Mesenchymal stem cell (in vitro differentiated cells and primary cell): ENCODE measurements at regions not wholly inside any gene's neighbourhood (a gene's known extent, or its start where the extent isn't known, plus 50 kb on each side); places are given as distances from the start of the nearest gene placed in this dataset.

Source experiments
- DNase-seq: peaks from one replicate; pipeline ENCODE4 v3.0.0-alpha.2; 2013
- H2AFZ ChIP-seq: one replicate; pipeline ENCODE4 v1.6.1; 2013; ENCODE audit warnings: low read depth, mild to moderate bottlenecking, control low read depth, inconsistent platforms, low read length, moderate library complexity
- H2AK5ac ChIP-seq: 2 replicates; pipeline ENCODE4 v1.6.1; 2013; ENCODE audit warnings: low read length, moderate library complexity, mild to moderate bottlenecking, inconsistent platforms; ENCODE audit not compliant: severe bottlenecking
- H2BK120ac ChIP-seq: one replicate; pipeline ENCODE4 v1.6.1; 2013; ENCODE audit warnings: low read depth, mild to moderate bottlenecking, inconsistent platforms, low read length, moderate library complexity
- H2BK12ac ChIP-seq, 2 experiments: one replicate each; pipeline ENCODE4 v1.6.1; 2013; ENCODE audit warnings: inconsistent platforms in 2 of 2, low read length in 2 of 2, mild to moderate bottlenecking in 2 of 2, moderate library complexity in 2 of 2, control low read depth in 1 of 2
- H2BK15ac ChIP-seq: one replicate; pipeline ENCODE4 v1.6.1; 2013; ENCODE audit warnings: mild to moderate bottlenecking, low read depth, inconsistent platforms; ENCODE audit not compliant: poor library complexity, severe bottlenecking
- H2BK5ac ChIP-seq: 2 replicates; pipeline ENCODE4 v1.6.1; 2013; ENCODE audit warnings: low read depth, mild to moderate bottlenecking, low read length, control low read depth, inconsistent platforms; ENCODE audit not compliant: poor library complexity, severe bottlenecking
- H3K14ac ChIP-seq, 2 experiments: one replicate each; pipeline ENCODE4 v1.6.1; 2013; ENCODE audit warnings: inconsistent platforms in 2 of 2, low read length in 2 of 2, control low read depth in 1 of 2, mild to moderate bottlenecking in 1 of 2, moderate library complexity in 1 of 2
- H3K18ac ChIP-seq, 2 experiments: one replicate each; pipeline ENCODE4 v1.6.1; 2013; ENCODE audit warnings: inconsistent platforms in 2 of 2, low read length in 2 of 2, control low read depth in 1 of 2, low read depth in 1 of 2, mild to moderate bottlenecking in 1 of 2
- H3K23ac ChIP-seq, 2 experiments: one replicate each; pipeline ENCODE4 v1.6.1; 2013; ENCODE audit warnings: inconsistent platforms in 2 of 2, low read length in 2 of 2, mild to moderate bottlenecking in 2 of 2, moderate library complexity in 2 of 2, control low read depth in 1 of 2
- H3K27ac ChIP-seq: 2 replicates; pipeline ENCODE4 v1.5.1; 2013; ENCODE audit warnings: mild to moderate bottlenecking, moderate library complexity, low read length, control low read depth, inconsistent platforms; ENCODE audit not compliant: poor library complexity, severe bottlenecking
- H3K27me3 ChIP-seq, 2 experiments: 2 replicates each; pipeline versions ENCODE4 v1.6.1 to v1.7.0; 2013; ENCODE audit warnings: low read length in 2 of 2, mild to moderate bottlenecking in 2 of 2, moderate library complexity in 2 of 2, control low read depth in 1 of 2, inconsistent platforms in 1 of 2; ENCODE audit not compliant: control insufficient read depth in 1 of 2, insufficient read depth in 1 of 2
- H3K36me3 ChIP-seq, 2 experiments: 2 replicates each; pipeline versions ENCODE4 v1.6.1 to v1.7.0; 2013; ENCODE audit warnings: low read length in 2 of 2, control low read depth in 1 of 2, inconsistent platforms in 1 of 2, low read depth in 1 of 2, mild to moderate bottlenecking in 1 of 2; ENCODE audit not compliant: insufficient read depth in 2 of 2, control insufficient read depth in 1 of 2
- H3K4ac ChIP-seq, 2 experiments: one replicate each; pipeline ENCODE4 v1.6.1; 2013; ENCODE audit warnings: inconsistent platforms in 2 of 2, low read length in 2 of 2, mild to moderate bottlenecking in 2 of 2, moderate library complexity in 2 of 2, control low read depth in 1 of 2, low read depth in 1 of 2
- H3K4me1 ChIP-seq: 2 replicates; pipeline ENCODE4 v1.6.1; 2013; ENCODE audit warnings: low read depth, low read length, control low read depth; ENCODE audit not compliant: control insufficient read depth, insufficient read depth
- H3K4me2 ChIP-seq: 2 replicates; pipeline ENCODE4 v1.6.1; 2013; ENCODE audit warnings: low read length, mild to moderate bottlenecking, inconsistent platforms; ENCODE audit not compliant: poor library complexity, severe bottlenecking
- H3K4me3 ChIP-seq, 2 experiments: 2 replicates each; pipeline versions ENCODE4 v1.5.1 to v1.7.0; 2013; ENCODE audit warnings: low read length in 2 of 2, mild to moderate bottlenecking in 2 of 2, control low read depth in 1 of 2, low read depth in 1 of 2; ENCODE audit not compliant: insufficient read depth in 1 of 2
- H3K79me1 ChIP-seq: replicated peaks from 2 replicates; pipeline ENCODE4 v1.6.1; 2013; ENCODE audit warnings: mild to moderate bottlenecking, control low read depth, low read length, inconsistent platforms; ENCODE audit not compliant: poor library complexity, severe bottlenecking
- H3K9ac ChIP-seq: 2 replicates; pipeline ENCODE4 v1.7.0; 2013; ENCODE audit warnings: mild to moderate bottlenecking, low read length, moderate library complexity
- H3K9me3 ChIP-seq: 2 replicates; pipeline ENCODE4 v1.7.0; 2013; ENCODE audit warnings: mild to moderate bottlenecking, low read length; ENCODE audit not compliant: control insufficient read depth
- H4K8ac ChIP-seq: one replicate; pipeline ENCODE4 v1.6.1; 2013; ENCODE audit warnings: inconsistent platforms, mild to moderate bottlenecking, low read length, moderate library complexity
- H4K91ac ChIP-seq: one replicate; pipeline ENCODE4 v1.6.1; 2013; ENCODE audit warnings: mild to moderate bottlenecking, low read length, inconsistent platforms
- WGBS: methylation state at CpG from one replicate; pipeline ENCODE4 v1.1.7; 2013; ENCODE audit warnings: mixed read lengths; 5-methylcytosine and 5-hydroxymethylcytosine counted together

- Histone ChIP-seq H3K9ac (no peak overlapping the region), H4K91ac (no peak overlapping the region), H3K27ac (no peak overlapping the region), H3K4ac (no peak overlapping the region), H3K9me3 (no peaks in the 10 kb centered on the region), H2BK15ac (no peak overlapping the region), H3K36me3 (no peaks in the 10 kb centered on the region), H3K18ac (no peak overlapping the region), H3K4me3 (no peak overlapping the region), H3K4me1 (peaks cover 2% of the 10 kb centered on the region), H3K27me3 (peaks cover 6 to 22% of the 10 kb centered on the region in 2 experiments), H3K14ac (no peak overlapping the region), H2AFZ (no peak overlapping the region), H4K8ac (no peak overlapping the region), H3K79me1 (no peaks in the 10 kb centered on the region), H2BK5ac (no peak overlapping the region), H2AK5ac (no peak overlapping the region), H2BK120ac (no peak overlapping the region), H3K4me2 (no peak overlapping the region), H2BK12ac (no peak overlapping the region), H3K23ac (no peak overlapping the region)
- 81% methylated on average over 3 of the region's 3 CpGs for WGBS
- no peak for DNase-seq
Observed at GRCh38 chr4:10171055-10171454, 54.5 kb upstream of the WDR1 start.

GRCh38 chr4:10169839-10170387, 53.3 kb upstream of the WDR1 start:
- Histone ChIP-seq H3K9ac (no peak overlapping the region), H2AFZ (no peak overlapping the region), H2BK15ac (no peak overlapping the region), H3K14ac (no peak overlapping the region), H3K4me3 (no peak overlapping the region), H2BK120ac (no peak overlapping the region), H3K4ac (no peak overlapping the region), H3K9me3 (no peaks in the 10 kb centered on the region), H2AK5ac (no peak overlapping the region), H3K27me3 (peaks cover 6 to 22% of the 10 kb centered on the region in 2 experiments), H4K91ac (no peak overlapping the region), H3K27ac (no peak overlapping the region), H3K79me1 (no peaks in the 10 kb centered on the region), H3K23ac (no peak overlapping the region), H3K4me1 (peaks cover 2% of the 10 kb centered on the region), H3K4me2 (no peak overlapping the region), H4K8ac (no peak overlapping the region), H3K18ac (no peak overlapping the region), H3K36me3 (no peaks in the 10 kb centered on the region), H2BK12ac (no peak overlapping the region), H2BK5ac (no peak overlapping the region)
- 93% methylated on average over 8 of the region's 10 CpGs for WGBS
- no peak for DNase-seq

GRCh38 chr4:10168151-10168550, 51.6 kb upstream of the WDR1 start:
- Histone ChIP-seq H2BK15ac (no peak overlapping the region), H2BK120ac (no peak overlapping the region), H4K91ac (no peak overlapping the region), H2BK5ac (no peak overlapping the region), H3K9me3 (no peaks in the 10 kb centered on the region), H3K4me2 (no peak overlapping the region), H3K27ac (no peak overlapping the region), H3K23ac (no peak overlapping the region), H2BK12ac (no peak overlapping the region), H4K8ac (no peak overlapping the region), H2AFZ (no peak overlapping the region), H3K4me3 (no peak overlapping the region), H3K14ac (no peak overlapping the region), H3K27me3 (peaks cover 6 to 21% of the 10 kb centered on the region in 2 experiments), H3K4me1 (peaks cover 2% of the 10 kb centered on the region), H3K18ac (no peak overlapping the region), H3K9ac (no peak overlapping the region), H3K79me1 (no peaks in the 10 kb centered on the region), H3K4ac (no peak overlapping the region), H2AK5ac (no peak overlapping the region), H3K36me3 (no peaks in the 10 kb centered on the region)
- no peak for DNase-seq
- 41% methylated on average over 3 of the region's 3 CpGs for WGBS

- H3K4me1 ChIP-seq, result peaks cover 2% of the 10 kb centered on the region
- H3K14ac ChIP-seq, result no peak overlapping the region
- no peak overlapping the region for H4K91ac ChIP-seq
- H4K8ac ChIP-seq, result no peak overlapping the region
- H2BK5ac ChIP-seq, result no peak overlapping the region
- H3K27me3 ChIP-seq, result peaks cover 6 to 26% of the 10 kb centered on the region in 2 experiments
- no peak overlapping the region for H2BK15ac ChIP-seq
- DNase-seq, result no peak
- no peaks in the 10 kb centered on the region for H3K36me3 ChIP-seq
- no peak overlapping the region for H3K4ac ChIP-seq
- H3K4me3 ChIP-seq, result no peak overlapping the region
- H3K18ac ChIP-seq, result no peak overlapping the region
- H3K79me1 ChIP-seq, result no peaks in the 10 kb centered on the region
- no peak overlapping the region for H3K4me2 ChIP-seq
- no peak overlapping the region for H2BK120ac ChIP-seq
- no peak overlapping the region for H3K23ac ChIP-seq
- H2AK5ac ChIP-seq, result no peak overlapping the region
- no peak overlapping the region for H2BK12ac ChIP-seq
- H2AFZ ChIP-seq, result no peak overlapping the region
- no peak overlapping the region for H3K27ac ChIP-seq
- H3K9me3 ChIP-seq, result no peaks in the 10 kb centered on the region
- no peak overlapping the region for H3K9ac ChIP-seq
- 58% methylated on average over 4 of the region's 4 CpGs for WGBS
Observed at GRCh38 chr4:10167201-10167600, 50.6 kb upstream of the WDR1 start.
